SK-N-MC (cell line): ENCODE measurements at regions not wholly inside any gene's neighbourhood (a gene's known extent, or its start where the extent isn't known, plus 50 kb on each side); places are given as distances from the start of the nearest gene placed in this dataset.

Experiments
- EZH2 ChIP-seq: fragments of 200-600 bp; sonication (generic); IDR thresholded peaks from one replicate; pipeline ENCODE4 v1.6.1; 2017; ENCODE audit warnings: antibody characterized with exemption
- POLR2AphosphoS5 ChIP-seq: IDR thresholded peaks from 2 replicates; pipeline ENCODE4 v1.6.1; 2012; ENCODE audit warnings: mild to moderate bottlenecking, low read depth, low read length, borderline replicate concordance

- TF ChIP-seq POLR2AphosphoS5, result no peak
- no peak for TF ChIP-seq EZH2
Measured at GRCh38 chr3:26208201-26208600, 414.4 kb upstream of the LRRC3B start.
